ENCODE measurements at regions not wholly inside any gene's neighbourhood (a gene's known extent, or its start where the extent isn't known, plus 50 kb on each side); places are given as distances from the start of the nearest gene placed in this dataset.
"Not testable (repeated sequence)": the region's sequence is repeated elsewhere in the genome, so short reads cannot be mapped to it uniquely, and the experiment has no call there.

DNA sequence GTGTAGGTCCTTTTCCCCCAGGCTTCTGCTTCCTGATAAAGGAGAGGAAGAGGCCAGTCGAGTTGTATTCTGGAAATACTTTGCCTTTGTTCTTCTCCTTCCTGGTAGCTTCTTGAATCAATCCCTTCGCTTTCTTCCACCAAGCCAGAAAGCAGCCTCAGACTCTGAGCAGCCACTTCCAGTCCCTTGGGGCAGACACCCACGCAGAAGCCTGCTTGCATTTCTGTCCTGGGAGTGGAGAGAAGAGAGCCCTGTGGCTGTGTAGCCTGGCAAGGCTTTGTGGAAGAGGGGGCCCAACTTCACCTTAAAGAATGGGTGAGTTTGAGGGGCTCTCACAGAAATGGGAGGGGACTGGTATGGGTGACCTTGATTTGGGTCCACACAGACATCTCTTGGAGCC is 211.0 kb upstream of the SSTR4 start:
- DNase-seq: no peak

DNA sequence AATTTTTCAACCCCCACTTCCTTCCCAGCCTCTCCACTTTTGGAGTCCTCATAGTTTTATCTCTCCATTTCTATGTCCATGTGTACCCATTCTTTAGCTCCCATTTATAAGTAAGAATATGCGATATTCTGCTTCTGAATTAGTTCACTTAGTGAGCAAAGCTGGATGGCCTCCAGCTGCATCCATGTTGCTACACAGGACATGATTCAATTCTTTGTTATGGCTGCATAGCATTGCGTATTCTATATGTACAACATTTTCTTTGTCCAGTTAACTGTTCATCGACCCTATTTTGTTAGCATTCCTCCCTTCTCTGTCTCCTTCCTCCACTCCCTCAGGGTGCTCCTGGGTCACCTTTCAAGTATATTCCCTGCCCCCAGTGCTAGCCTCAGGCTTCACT is 210.0 kb upstream of the SSTR4 start:
- DNase-seq: no peak

DNA sequence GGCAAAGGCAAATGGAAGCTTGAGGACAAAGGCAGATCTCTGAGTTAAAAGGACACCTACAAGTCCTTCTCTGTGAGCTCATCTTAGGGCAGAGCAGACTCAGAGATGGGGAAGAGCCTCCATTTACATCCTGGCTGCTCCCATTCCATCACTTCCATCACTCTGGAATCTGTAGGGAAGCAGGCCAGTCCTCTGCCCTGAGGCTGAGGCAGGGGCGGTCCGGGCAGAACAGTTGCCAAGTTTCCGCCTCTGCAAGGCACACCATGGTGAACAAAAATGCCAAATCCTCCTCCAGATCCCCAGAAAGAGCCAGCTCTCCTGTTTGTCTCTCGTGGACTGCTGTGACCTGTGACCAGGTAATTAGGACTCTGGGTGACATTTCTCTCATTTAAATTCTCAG is 209.6 kb upstream of the SSTR4 start:
- DNase-seq: no peak

DNA sequence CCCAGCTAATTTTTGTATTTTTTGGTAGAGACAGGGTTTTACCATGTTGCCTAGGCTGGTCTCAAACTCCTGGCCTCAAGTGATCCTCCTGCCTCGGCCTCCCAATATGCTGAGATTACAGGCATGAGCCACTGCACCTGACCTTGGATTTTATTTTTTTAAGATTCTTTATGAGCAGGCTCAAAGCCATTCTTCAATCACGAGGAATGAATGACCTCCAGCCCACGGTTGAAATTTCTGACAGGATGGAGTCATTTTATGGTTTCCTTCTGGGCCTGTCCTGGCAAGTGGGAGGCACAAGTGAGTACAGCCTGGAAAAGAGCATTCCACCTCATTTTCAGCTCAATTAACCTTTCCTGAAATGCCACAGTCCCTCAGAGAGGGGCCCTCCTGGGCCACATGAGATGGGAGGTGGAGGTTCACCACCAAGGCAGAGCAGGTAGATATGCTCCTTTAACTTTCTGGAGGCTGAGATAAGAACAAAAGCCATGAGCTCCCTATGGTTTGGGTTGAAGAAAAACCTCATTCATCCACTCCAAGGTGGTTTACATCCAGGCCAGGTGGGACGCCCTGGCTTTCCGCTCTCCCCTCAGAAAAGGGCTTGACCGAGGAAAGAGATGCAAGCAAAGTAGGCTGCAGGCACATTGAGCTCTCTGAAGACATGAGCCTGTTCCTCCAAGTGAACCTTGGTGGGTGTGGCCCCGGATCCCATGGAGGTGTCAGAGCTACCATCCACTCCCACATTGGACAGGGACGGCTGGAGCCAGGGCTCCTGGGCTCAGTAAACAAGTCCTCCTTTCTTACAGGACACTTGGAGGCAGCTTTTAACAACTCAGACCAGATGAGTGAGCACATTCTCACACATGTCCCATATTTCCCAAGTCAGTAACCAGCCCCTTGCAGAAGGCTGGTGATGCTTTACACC is 208.5 kb upstream of the SSTR4 start:
- no peak for DNase-seq

DNA sequence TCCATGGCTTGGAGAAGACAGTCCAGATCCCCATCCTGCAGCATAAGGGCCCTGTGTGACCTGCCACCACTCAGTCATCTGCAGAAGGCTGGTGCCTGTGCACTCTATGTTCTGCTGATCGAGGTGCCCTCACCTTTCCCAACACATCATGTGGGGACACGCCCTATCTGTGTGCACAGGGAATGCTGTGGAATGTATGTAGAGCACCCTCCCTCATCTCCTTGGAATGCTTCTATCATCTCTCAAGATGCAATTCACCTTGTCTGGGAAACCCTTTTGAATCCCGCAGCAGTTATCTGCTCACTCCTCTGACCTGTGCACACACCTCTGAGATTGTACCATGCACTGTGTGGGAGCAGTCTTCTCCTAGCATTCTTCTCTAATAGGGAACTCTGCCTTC is 207.2 kb upstream of the SSTR4 start:
- no peak for DNase-seq

DNA sequence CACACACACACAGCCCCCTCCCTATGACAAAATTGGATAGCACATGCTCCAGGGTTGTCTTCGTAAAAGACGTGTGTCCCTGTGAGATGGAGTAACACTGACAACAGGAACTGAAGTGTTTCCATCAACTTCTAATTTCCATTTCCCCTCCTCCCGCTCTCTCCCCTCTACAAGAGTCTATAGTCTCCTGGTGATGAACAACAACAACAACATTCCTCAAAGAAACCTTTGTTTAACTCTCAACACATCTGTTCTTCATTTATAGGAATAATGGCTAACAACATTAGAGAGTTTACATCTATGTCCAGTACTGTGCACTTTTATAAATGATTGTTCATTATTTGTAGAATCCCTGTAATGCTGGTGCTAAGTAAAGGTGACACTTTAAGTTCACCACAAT is 205.8 kb upstream of the SSTR4 start:
- no peak for DNase-seq

DNA sequence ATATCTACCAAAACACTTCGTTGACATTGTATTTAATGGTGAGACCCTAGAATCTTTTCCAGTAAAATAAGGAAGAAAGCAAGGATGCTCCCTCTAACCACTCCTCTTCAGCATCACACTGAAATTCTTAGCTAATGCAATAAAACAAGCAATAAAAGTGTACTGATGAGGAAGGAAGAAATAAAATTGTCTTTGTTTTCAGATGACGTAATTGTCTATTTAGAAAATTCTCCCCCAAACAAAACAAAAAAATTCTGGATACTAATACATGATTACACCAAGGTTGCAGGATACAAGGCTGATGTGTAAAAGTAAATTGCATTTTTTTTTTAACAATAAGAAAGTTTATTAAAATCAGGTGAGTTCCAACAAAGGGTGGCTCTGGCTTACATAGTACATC is 205.0 kb upstream of the SSTR4 start:
- no peak for DNase-seq

DNA sequence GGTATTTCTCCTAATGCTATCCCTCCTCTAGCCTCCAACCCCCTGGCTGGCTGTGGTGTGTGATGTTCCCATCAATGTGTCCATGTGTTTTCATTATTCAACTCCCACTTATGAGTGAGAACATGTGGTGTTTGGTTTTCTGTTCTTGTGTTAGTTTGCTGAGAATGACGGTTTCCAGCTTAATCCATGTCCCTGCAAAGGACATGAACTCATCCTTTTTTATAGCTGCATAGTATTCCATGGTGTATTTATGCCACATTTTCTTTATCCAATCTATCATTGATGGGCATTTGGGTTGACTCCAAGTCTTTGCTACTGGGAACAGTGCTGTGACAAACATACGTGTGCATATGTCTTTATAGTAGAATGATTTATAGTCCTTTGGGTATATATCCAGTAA is 204.4 kb upstream of the SSTR4 start:
- DNase-seq: not testable (repeated sequence)

DNA sequence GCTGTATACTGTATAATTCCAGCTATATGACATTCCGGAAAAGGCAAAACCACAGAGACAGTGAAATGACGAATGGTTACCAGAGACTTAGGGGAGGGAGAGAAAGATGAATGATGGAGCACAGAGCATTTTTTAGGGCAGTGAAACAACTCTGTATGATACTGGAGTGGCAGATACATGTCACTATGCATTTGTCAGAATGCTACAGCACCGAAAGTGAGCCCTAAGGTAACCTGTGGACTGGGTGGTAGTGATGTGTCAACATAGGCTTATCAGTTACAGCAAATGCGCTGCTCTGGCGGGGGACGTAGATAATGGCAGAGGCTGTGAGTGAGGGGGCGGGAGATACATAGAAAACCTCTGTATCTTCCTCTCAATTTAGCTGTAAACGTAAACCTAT is 201.3 kb upstream of the SSTR4 start:
- no peak for DNase-seq

DNA sequence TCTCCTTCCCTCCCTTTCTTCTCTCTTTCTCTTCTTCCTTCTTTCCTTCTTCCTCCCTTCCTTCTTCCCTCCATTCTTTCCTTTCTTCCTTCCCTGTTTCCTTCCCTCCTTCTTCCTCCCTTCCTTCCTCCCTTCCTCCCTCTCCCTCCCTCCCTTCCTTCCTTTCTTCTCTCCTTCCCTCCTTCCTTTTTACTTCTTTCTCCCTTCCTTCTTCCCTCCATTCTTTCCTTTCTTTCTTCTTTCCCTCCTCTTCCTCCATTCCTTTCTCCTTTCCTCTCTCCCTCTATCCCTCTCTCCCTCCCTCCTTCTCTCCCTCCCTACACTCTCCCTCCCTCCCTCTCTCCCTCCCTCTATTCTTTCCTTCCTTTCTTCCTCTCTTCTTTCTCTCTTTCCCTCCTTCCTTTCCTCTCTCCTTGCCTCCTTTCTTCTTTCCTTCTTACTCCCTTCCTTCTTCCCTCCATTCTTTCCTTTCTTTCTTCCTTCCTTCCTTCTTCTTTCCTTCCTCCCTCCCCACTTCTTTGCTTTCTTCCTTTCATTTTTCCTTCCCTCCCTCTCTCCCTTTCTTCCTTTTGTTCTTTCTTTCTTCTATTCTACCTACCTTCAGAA is 200.4 kb upstream of the SSTR4 start:
- no peak for DNase-seq

DNA sequence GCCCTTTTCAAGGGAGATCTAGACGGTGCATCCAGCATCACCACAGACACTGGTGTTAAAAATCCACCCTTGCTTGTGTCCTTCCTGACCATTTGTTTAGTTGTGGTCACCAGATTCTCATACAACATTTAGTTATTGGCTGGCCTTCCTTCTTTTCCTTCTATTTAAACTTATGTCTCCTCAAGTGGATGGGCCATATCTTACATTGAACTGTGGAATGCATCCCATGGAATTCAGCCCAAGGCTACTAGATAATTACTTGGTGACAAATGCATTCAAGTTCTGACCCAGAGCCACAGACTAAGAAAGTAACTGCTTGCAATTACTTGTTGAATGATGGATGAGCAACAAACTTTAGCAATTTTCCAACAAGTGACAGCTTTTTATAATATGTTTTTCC is 198.9 kb upstream of the SSTR4 start:
- DNase-seq: no peak

DNA sequence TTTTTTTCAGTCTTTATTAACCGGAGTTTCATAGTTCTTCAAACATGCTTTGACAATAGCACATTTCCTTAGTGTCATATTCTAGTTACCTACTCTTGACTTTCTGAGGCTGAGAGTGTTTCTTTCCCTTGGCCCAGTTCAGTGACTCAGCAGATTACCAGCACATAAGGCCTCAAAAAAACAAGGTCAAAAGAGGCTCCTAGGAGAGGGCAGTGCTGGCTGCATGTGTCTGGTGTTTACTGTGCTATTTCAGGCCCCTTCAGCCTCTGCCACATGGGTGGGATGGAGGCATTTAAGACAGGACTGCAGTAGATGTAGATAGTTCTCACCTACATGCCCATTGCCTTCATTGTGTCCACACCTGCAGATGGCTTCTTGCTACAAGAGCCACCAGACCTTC is 198.2 kb upstream of the SSTR4 start:
- DNase-seq: no peak

DNA sequence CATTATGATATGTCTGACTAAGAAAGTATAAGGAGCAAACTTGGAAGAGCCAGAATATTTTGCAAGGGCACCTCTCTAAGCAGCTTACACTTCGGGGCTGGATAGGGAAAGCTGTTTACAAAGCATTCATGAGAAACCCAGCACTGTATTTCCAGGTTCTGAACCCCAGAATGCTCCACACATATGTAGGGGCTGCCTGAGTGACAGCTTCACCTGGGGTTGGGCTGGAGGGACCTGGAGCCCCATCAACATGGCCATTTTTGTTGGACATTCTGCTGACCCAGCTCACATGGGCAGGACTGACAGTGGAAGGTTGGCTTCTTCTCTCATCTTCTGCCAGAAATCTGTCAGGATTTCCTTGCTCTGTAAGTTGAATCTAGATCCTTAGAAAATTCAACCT is 197.1 kb upstream of the SSTR4 start:
- DNase-seq: no peak

DNA sequence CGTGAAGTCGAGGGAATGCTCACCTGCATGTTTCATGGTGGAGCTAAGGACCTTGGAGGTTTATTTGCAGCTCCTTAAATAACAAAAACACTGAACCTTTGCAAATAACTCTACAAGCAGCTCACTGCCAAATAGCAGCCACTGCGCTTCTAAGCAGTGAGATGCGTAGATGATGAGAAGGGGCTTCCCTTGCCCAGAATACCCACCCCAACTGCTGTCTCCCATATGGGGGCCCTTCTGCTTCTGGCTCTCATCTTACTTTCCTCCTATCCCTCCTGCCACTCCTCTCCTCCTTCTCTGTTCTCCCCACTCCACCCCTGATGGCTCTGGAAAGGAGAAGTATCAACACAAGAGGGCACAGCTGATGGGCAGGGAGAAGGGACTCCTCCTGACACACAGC is 193.3 kb upstream of the SSTR4 start:
- DNase-seq: no peak

DNA sequence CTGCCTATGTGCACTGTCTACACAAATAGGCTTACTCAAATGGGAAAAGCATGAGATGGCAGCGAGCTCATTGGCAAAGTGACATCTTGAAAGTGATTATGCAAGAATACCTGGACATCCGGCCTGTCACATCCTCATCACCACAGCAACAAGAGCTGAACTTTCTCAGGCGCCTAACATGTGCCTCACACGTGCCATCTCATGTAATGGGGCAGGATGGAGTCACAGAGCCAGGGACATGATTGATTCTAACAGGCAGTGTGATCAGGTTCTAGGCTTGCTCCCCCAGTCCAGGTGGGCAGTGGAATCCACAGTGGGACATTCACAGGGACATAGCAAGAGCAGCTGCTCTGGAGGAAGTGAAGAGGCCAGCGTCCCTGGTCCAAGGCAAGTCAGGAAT is 192.3 kb upstream of the SSTR4 start:
- no peak for DNase-seq

DNA sequence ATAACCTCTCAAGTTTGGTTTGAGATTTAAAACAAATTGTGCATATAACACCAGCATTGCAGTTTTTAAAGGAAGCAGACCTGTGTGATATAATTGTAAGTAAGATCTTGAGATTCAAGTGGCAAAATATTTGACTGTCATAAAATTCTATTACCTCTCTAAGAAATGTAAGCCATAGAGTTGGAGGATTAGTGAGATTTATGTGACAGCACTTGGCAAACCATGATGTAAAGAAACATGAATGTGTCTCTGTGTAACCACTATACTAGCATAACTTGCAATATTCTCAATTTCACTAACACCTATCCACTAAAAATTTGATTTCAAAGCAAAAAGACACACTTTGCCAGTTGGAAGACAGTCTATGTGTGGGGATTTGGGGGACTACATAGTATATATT is 190.2 kb upstream of the SSTR4 start:
- DNase-seq: no peak

DNA sequence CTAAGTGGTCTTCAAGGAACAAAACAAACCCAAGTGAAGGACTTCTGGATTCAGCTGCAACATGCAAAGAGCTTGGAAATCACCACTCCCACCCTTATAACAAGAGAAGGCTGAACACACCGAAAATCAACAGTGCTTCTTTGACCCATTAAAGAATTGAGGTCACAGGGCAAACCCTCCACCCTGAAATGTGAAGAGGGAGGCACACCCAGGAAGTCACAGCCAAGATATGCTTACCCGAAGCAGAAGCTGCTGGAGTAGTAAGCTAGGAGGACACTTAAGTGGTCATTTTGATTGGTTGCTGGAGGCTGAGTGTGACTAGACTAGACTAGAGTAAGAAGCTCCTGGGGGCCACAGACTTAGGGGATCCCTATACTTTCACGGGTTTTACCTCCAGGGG is 188.2 kb upstream of the SSTR4 start:
- no peak for DNase-seq

DNA sequence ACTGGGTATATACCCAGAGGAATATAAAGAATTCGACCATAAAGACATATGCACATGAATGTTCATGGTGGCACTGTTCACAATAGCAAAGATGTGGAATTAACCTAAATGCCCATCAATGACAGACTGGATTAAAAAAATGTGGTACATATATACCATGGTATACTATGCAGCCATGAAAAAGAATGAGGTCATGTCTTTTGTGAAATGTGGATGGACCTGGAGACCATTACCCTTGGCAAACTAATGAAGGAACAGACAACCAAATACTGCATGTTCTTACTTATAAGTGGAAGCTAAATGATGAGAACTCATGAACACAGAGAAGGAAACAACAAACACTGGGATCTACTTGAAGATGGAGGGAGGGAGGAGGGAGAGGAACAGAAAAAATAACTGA is 186.7 kb upstream of the SSTR4 start:
- DNase-seq: no peak

DNA sequence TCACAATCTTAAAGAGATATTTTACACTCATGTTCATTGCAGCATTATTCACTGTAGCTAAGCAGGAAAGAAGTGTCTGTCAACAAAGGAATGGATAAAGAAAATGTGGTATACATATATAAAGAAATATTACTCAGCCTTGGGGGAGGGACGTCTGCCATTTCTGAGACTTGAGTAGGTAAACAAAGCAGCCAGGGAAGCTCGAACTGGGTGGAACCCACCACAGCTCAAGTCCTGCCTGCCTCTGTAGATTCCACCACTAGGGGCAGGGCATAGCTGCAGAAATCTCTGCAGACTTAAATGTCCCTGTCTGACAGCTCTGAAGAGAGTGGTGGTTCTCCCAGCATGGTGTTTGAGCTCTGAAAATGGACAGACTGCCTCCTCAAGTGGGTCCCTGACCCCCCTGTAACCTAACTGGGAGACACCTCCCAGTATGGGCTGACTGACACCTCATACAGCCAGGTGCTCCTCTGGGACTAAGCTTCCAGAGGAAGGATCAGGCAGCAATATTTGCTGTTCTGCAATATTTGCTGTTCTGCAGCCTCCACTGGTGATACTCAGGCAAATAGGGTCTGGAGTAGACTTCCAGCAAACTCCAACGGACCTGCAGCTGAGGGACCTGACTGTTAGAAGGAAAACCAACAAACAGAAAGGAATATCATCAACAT is 183.3 kb upstream of the SSTR4 start:
- DNase-seq: not testable (repeated sequence)

DNA sequence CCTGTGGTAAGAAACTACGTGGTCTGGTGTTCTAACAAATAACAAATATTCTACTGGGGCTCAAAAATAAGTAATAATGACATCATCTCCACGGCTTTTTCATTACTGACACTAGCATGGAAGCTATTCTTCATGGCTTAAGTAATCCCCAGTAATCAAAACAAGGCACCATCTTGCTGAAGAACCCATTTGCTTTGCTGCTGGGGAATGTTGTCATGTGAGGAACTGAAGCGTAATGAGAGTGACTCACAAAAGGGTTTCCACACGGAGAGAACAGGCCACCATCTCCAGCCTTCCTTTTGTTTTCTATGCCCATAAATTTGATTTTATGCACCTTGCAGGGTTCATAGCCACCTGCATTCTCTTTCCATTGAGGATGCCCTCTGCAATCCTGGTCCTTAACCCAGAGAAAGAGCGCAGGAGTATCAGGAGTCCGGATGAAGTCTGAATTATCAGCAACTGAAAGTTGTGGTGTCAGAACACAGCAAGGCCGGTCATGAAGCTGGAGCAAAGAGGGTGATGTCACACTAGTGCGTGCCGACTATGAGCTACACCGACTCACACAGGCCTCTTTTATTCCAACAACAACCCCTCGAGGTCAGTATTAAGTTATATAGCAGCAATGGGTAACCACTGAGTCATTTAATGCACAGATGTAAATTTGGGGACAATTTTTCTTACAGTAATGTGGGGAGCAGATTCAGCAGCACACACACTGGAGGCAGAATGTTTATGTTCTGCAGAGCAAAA is 173.7 kb upstream of the SSTR4 start:
- DNase-seq: no peak

DNA sequence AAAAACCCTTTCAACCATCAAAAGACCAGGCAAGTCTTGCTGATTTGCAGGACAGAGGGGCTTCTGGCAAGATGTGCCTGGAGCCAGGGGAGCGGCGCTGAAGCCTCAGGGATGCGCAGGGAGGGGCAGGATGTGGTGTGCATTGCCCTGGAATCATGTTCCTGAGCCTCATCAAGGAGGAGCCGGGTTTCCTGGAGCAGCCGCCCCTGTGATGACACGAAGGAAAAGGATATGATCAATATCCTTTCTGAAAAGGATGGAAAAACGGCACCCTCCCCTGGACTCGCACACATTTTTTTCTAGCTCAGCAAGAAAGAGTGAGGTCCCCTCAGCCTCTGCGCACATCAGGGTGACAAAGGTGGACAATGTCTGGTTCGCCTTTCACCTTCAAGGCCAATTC is 173.1 kb upstream of the SSTR4 start:
- no peak for DNase-seq

DNA sequence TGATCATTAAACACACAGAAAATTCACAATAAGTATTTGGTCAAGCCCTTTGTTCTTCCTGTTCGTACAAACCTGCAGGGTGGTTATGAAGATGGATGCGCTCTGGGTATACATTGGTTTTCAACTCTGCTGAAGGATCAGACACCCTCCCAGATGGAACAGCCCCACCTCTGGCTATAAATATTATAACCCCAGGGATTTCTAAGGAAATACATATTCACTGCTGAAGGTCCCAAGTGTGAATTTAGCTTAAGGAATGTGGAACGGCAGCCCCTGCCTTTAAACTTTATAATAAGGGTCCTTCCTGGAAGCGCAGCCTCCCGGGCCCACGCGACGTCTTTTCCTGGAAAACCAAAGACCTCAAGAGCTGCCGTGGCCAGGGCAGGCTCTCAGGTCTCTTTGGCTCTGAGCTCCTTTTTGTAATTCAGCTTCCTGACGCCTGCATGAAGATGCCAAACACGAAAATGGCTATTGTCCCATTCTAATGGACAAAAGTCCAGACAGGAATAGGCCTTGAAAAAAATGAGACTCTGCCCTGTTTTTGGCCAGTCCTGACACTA is 172.4 kb upstream of the SSTR4 start:
- no peak for DNase-seq

DNA sequence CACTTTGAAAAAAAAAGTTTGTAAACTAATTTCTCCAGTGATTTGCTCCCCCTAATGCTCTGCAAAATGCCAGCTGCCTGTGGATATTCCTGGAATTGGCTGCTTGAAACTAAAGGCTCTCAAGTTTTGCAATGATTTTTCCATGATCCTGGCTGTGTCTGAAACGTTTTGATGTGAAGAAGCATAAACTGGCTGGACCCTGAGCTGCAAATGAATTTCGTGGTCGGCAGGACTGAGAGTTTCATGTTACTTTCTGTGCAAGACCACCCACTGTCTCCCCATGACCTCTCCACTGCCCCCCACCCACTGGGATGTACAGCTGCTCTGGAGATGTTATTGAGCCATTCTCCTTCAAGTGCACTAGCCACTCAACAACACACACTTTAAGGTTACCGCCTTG is 171.3 kb upstream of the SSTR4 start:
- no peak for DNase-seq
